ENCODE measurements at regions not wholly inside any gene's neighbourhood (a gene's known extent, or its start where the extent isn't known, plus 50 kb on each side); places are given as distances from the start of the nearest gene placed in this dataset.

DNA sequence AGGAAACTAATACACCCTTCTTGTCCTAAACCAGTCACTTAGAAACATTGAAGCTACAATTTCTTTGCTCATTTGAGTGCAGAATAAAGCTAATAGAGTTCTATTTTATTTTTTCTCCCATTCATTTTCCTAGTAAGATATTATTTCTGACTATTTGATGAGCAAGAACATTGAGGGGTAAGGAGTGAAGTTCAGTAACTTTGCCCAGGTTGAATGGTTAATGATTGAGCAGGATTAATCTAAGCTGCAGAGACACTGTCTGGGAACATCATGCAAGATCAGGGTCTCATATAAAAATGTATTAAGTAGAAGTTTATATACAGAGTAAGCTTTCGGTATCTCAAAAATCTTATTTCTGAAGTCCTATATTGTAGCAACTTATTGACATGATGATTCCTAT, 102.4 kb upstream of the LIMCH1 start:
- intact Hi-C loops (cut with micrococcal nuclease): no loop called here
- CTCF ChIA-PET: no interaction called here
- no peaks in the 10 kb centered on the region for H3K9me3 Mint-ChIP-seq (ENCODE audit: insufficient read depth)
- no peak overlapping the region for H3K4me3 Mint-ChIP-seq
- no peaks in the 10 kb centered on the region for H3K4me1 Mint-ChIP-seq
- Histone ChIP-seq H3K36me3 (replicated peaks in 1 of 2; ENCODE audit: control extremely low read depth in 1 of 2, control insufficient read depth in 1 of 2, extremely low read depth in 1 of 2, insufficient read depth in 2 of 2, low read length in 1 of 2) (no peaks in the 10 kb centered on the region), H3K9ac (ENCODE audit: low read length) (no peak overlapping the region), H2AFZ (ENCODE audit: insufficient read depth, low read depth, low read length, poor library complexity, severe bottlenecking) (no peak overlapping the region), H3K4me3 (ENCODE audit: control extremely low read depth in 1 of 5, extremely low read depth in 1 of 5, insufficient read depth in 1 of 5, low read depth in 2 of 5, low read length in 4 of 5) (no peak overlapping the region), H3K9me3 (ENCODE audit: control extremely low read depth in 1 of 3, control insufficient read depth in 2 of 3, insufficient read depth in 1 of 3, low read length in 2 of 3) (peaks cover 0 to 8% (median 0%) of the 10 kb centered on the region in 3 donors), H4K20me1 (ENCODE audit: control insufficient read depth, insufficient read depth, low read length, poor library complexity, severe bottlenecking) (no peaks in the 10 kb centered on the region), H3K4me1 (ENCODE audit: control insufficient read depth in 2 of 2, insufficient read depth in 2 of 2, low read length in 2 of 2) (no peaks in the 10 kb centered on the region), H3K27ac (ENCODE audit: low read length in 2 of 2) (no peak overlapping the region), H3K4me2 (replicated peaks; ENCODE audit: low read depth, low read length, poor library complexity, severe bottlenecking) (no peak overlapping the region), H3K27me3 (replicated peaks in 1 of 4; ENCODE audit: control extremely low read depth in 1 of 4, control insufficient read depth in 3 of 4, insufficient read depth in 4 of 4, low read length in 3 of 4) (peaks cover 0 to 3% (median 0%) of the 10 kb centered on the region in 4 experiments), H3K79me2 (ENCODE audit: control insufficient read depth, insufficient read depth, low read length) (no peaks in the 10 kb centered on the region)
- TF ChIP-seq EZH2 (IDR thresholded peaks at IDR 0.05; ENCODE audit: borderline replicate concordance, insufficient read depth, low read depth, low read length, poor library complexity, severe bottlenecking): no peak
- TF ChIP-seq, protein P1, sequence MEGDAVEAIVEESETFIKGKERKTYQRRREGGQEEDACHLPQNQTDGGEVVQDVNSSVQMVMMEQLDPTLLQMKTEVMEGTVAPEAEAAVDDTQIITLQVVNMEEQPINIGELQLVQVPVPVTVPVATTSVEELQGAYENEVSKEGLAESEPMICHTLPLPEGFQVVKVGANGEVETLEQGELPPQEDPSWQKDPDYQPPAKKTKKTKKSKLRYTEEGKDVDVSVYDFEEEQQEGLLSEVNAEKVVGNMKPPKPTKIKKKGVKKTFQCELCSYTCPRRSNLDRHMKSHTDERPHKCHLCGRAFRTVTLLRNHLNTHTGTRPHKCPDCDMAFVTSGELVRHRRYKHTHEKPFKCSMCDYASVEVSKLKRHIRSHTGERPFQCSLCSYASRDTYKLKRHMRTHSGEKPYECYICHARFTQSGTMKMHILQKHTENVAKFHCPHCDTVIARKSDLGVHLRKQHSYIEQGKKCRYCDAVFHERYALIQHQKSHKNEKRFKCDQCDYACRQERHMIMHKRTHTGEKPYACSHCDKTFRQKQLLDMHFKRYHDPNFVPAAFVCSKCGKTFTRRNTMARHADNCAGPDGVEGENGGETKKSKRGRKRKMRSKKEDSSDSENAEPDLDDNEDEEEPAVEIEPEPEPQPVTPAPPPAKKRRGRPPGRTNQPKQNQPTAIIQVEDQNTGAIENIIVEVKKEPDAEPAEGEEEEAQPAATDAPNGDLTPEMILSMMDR (IDR thresholded peaks at IDR 0.05): no peak
- POLR2A ChIA-PET: no interaction called here
- DNase-seq (no peak), ATAC-seq (ENCODE audit: low read depth) (no peak)
- no CpG with 5 or more reads among the region's 1 CpG for WGBS (ENCODE audit: insufficient coverage)
- no peaks in the 10 kb centered on the region for H3K27me3 Mint-ChIP-seq
- no peak overlapping the region for H3K27ac Mint-ChIP-seq

DNA sequence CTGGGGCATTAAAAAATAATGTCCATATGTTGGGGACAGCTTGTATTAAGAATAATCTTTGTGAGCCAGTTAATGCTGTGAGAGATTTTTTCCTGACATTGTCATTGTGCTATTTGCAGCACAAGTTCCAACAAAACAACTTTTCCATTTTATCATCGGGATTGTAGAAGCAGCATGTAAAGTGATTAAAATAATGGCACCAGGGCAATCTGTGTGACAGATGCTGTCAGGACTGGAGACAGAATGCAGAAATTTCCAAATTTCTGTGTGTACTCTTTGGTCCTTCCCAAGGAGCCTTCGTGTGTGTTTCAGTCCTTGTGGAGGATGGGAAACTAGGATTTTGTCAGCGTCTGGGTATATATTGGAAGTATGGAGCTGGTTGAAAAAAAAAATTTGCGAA, 101.5 kb upstream of the LIMCH1 start:
- 98% methylated on average over 4 of the region's 4 CpGs for WGBS (ENCODE audit: insufficient coverage)
- H3K9ac ChIP-seq (ENCODE audit: low read length): no peak overlapping the region

More for the DNA sequence above, 101.5 kb upstream of the LIMCH1 start:
- no peak overlapping the region for H3K4me2 ChIP-seq (replicated peaks; ENCODE audit: low read depth, low read length, poor library complexity, severe bottlenecking)
- CTCF ChIA-PET: no interaction called here
- H3K4me3 ChIP-seq (ENCODE audit: control extremely low read depth in 1 of 5, extremely low read depth in 1 of 5, insufficient read depth in 1 of 5, low read depth in 2 of 5, low read length in 4 of 5): no peak overlapping the region
- H4K20me1 ChIP-seq (ENCODE audit: control insufficient read depth, insufficient read depth, low read length, poor library complexity, severe bottlenecking): no peaks in the 10 kb centered on the region
- H3K36me3 ChIP-seq (replicated peaks in 1 of 2; ENCODE audit: control extremely low read depth in 1 of 2, control insufficient read depth in 1 of 2, extremely low read depth in 1 of 2, insufficient read depth in 2 of 2, low read length in 1 of 2): no peaks in the 10 kb centered on the region
- H3K27ac ChIP-seq (ENCODE audit: low read length in 2 of 2): no peak overlapping the region
- no peak for TF ChIP-seq EZH2 (IDR thresholded peaks at IDR 0.05; ENCODE audit: borderline replicate concordance, insufficient read depth, low read depth, low read length, poor library complexity, severe bottlenecking)
- TF ChIP-seq, protein P1 (IDR thresholded peaks at IDR 0.05): no peak
- H3K4me1 Mint-ChIP-seq: no peaks in the 10 kb centered on the region
- H3K27me3 Mint-ChIP-seq: no peaks in the 10 kb centered on the region
- no peak overlapping the region for H3K4me3 Mint-ChIP-seq
- no peak overlapping the region for H3K27ac Mint-ChIP-seq
- DNase-seq: no peak
- H3K4me1 ChIP-seq (ENCODE audit: control insufficient read depth in 2 of 2, insufficient read depth in 2 of 2, low read length in 2 of 2): no peaks in the 10 kb centered on the region
- intact Hi-C loops (cut with micrococcal nuclease): no loop called here
- H3K9me3 Mint-ChIP-seq (ENCODE audit: insufficient read depth): no peaks in the 10 kb centered on the region
- POLR2A ChIA-PET: no interaction called here
- H3K9me3 ChIP-seq (ENCODE audit: control extremely low read depth in 1 of 3, control insufficient read depth in 2 of 3, insufficient read depth in 1 of 3, low read length in 2 of 3): peaks cover 0 to 8% (median 0%) of the 10 kb centered on the region in 3 donors
- ATAC-seq (ENCODE audit: low read depth): no peak
- no peak overlapping the region for H2AFZ ChIP-seq (ENCODE audit: insufficient read depth, low read depth, low read length, poor library complexity, severe bottlenecking)
- no peaks in the 10 kb centered on the region for H3K27me3 ChIP-seq (replicated peaks in 1 of 4; ENCODE audit: control extremely low read depth in 1 of 4, control insufficient read depth in 3 of 4, insufficient read depth in 4 of 4, low read length in 3 of 4)
- H3K79me2 ChIP-seq (ENCODE audit: control insufficient read depth, insufficient read depth, low read length): no peaks in the 10 kb centered on the region

All from B cell (primary cell).